ENCODE measurements at regions not wholly inside any gene's neighbourhood (a gene's known extent, or its start where the extent isn't known, plus 50 kb on each side); places are given as distances from the start of the nearest gene placed in this dataset.

DNA sequence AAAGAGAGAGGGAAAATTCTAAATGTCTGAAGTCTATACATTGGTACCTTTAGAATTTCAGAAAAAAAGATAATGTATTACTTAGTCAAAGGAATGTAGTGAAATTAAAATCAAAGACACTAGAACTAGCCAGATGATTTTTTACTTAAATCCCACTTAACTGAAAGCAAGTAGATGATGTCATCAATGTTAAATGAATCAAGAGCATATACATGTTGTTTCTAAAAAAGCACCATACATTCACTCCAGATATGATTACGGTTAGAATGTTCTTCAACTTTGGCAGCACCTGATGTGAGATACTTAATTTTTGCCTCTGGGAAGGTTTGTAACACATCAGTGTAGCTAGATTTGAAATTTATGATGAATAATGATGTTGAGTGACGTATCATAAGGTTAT lies 576.7 kb upstream of the CNTNAP2 start:
- H3K9me3 Mint-ChIP-seq: peaks cover 6% of the 10 kb centered on the region
- no peak for ATAC-seq (replicated peaks; ENCODE audit: extremely low read depth, poor library complexity, severe bottlenecking)
- H3K4me1 Mint-ChIP-seq: no peaks in the 10 kb centered on the region
- H3K27me3 Mint-ChIP-seq: no peaks in the 10 kb centered on the region
- no peak for DNase-seq (ENCODE audit: low spot score in 2 of 2)
- H3K27ac Mint-ChIP-seq (ENCODE audit: low read depth): no peak overlapping the region
- H3K4me3 Mint-ChIP-seq: no peak overlapping the region
- no peaks in the 10 kb centered on the region for H3K36me3 Mint-ChIP-seq (ENCODE audit: insufficient read depth)

- Mint-ChIP-seq H3K27me3 (no peaks in the 10 kb centered on the region), H3K4me1 (no peaks in the 10 kb centered on the region), H3K27ac (ENCODE audit: low read depth) (no peak overlapping the region), H3K36me3 (ENCODE audit: insufficient read depth) (no peaks in the 10 kb centered on the region), H3K4me3 (no peak overlapping the region), H3K9me3 (peaks cover 1% of the 10 kb centered on the region)
- ATAC-seq (replicated peaks; ENCODE audit: extremely low read depth, poor library complexity, severe bottlenecking) (no peak), DNase-seq (ENCODE audit: low spot score in 2 of 2) (no peak)
These were observed 582.3 kb upstream of the CNTNAP2 start for GRCh38 chr7:145534301-145534700.

- Mint-ChIP-seq H3K27ac (ENCODE audit: low read depth) (no peak overlapping the region), H3K9me3 (peaks cover 12% of the 10 kb centered on the region)
- no peak for ATAC-seq (replicated peaks; ENCODE audit: extremely low read depth, poor library complexity, severe bottlenecking)
These were observed 596.3 kb upstream of the CNTNAP2 start for GRCh38 chr7:145520284-145520683.

DNA sequence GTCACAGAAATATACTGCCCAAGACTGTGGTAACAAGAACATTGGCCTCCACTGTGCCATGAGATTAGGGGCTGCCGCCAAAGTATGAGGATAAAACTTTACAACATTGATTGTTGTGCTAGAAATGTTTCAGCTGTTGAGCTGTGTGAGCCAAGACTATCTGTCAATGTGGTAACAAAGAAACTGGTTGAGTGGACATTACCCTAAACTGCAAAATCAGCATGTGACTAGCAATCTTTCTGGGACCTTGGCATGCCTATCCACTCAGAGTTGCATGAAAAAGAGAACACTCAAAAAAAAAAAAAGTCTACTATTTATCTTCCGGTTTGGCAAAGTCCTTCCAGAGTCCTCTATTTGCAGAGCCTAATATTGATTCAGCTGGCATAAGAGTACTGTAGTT lies 605.6 kb upstream of the CNTNAP2 start:
- Mint-ChIP-seq H3K4me3 (no peak overlapping the region), H3K27ac (ENCODE audit: low read depth) (no peak overlapping the region), H3K27me3 (no peaks in the 10 kb centered on the region), H3K4me1 (no peaks in the 10 kb centered on the region), H3K36me3 (ENCODE audit: insufficient read depth) (no peaks in the 10 kb centered on the region), H3K9me3 (peaks cover 12% of the 10 kb centered on the region)
- ATAC-seq (replicated peaks; ENCODE audit: extremely low read depth, poor library complexity, severe bottlenecking) (no peak), DNase-seq (ENCODE audit: low spot score in 2 of 2) (no peak)

More at GRCh38 chr7:145520284-145520683, 596.3 kb upstream of the CNTNAP2 start:
- no peak overlapping the region for H3K4me3 Mint-ChIP-seq
- H3K27me3 Mint-ChIP-seq: no peaks in the 10 kb centered on the region
- H3K36me3 Mint-ChIP-seq (ENCODE audit: insufficient read depth): no peaks in the 10 kb centered on the region
- DNase-seq (ENCODE audit: low spot score in 2 of 2): no peak
- no peaks in the 10 kb centered on the region for H3K4me1 Mint-ChIP-seq

DNA sequence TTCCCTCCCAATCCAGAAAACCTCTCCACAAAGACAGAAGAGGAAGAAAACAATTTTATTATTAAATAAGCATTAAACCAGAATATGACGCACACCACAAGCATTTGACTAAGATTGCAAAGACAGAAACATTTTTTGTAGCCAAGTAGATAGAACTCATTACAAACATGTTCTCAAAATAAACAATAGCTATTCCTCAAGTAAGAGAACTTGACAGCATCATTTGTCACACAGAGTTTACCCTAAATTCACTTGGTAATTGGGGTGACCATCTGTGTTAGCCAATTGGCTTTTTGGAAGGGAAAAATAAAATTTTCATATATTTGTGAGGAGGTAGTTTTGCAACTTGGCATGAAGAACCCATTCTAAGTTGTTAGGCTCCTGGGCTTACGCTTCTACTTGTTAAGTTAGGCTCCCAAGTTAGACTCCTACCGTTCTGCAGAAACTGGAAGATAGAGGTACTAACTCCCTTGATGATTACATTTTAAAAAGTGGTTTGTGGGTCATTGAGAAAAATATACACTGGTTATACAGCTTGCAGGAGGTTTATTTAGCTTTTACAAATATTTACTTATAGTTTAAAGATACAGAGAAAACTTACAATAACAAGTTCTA lies 618.6 kb upstream of the CNTNAP2 start:
- Mint-ChIP-seq H3K36me3 (ENCODE audit: insufficient read depth) (peaks cover 2% of the 10 kb centered on the region), H3K9me3 (peaks cover 31% of the 10 kb centered on the region), H3K27me3 (no peaks in the 10 kb centered on the region), H3K27ac (ENCODE audit: low read depth) (no peak overlapping the region), H3K4me3 (no peak overlapping the region), H3K4me1 (no peaks in the 10 kb centered on the region)
- no peak for ATAC-seq (replicated peaks; ENCODE audit: extremely low read depth, poor library complexity, severe bottlenecking)
- no peak for DNase-seq (ENCODE audit: low spot score in 2 of 2)

DNA sequence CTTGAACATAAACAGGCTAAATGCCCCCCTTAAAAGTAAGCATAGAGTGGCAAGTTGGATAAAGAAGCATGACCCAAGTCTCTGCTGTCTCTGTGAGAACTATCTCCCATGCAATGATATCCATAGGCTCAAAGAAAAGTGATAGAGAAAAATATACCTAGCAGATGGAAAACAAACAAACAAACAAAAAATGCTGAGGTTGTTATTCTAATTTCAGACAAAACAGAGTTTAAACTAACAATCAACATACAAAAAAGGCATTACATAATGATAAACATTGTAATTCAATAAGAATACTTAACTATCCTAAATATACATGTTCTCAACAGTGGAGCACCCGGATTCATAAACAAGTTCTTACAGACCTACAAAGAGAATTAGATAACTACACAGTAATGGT lies 626.2 kb upstream of the CNTNAP2 start:
- peaks cover 47% of the 10 kb centered on the region for H3K9me3 Mint-ChIP-seq
- ATAC-seq (replicated peaks; ENCODE audit: extremely low read depth, poor library complexity, severe bottlenecking): no peak
- H3K36me3 Mint-ChIP-seq (ENCODE audit: insufficient read depth): peaks cover 2% of the 10 kb centered on the region
- no peak overlapping the region for H3K27ac Mint-ChIP-seq (ENCODE audit: low read depth)
- H3K27me3 Mint-ChIP-seq: no peaks in the 10 kb centered on the region
- H3K4me1 Mint-ChIP-seq: no peaks in the 10 kb centered on the region
- H3K4me3 Mint-ChIP-seq: no peak overlapping the region
- no peak for DNase-seq (ENCODE audit: low spot score in 2 of 2)

DNA sequence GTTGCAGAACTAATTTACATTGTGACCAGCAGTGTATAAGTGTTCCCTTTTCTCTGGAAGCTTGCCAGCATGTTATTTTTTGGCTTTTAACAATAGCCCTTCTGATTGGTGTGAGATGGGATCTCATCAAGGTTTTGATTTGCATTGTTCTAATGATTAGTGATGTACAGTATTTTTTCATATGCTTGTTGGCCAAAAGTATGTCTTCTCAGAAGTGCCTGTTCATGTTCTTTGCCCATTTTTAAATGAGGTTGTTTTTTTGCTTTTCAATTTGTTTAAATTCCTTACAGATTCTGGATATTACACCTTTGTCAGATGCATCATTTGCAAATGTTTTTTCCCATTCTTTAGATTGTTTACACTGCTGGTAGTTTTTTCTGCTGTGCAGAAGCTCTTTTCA lies 627.0 kb upstream of the CNTNAP2 start:
- H3K27ac Mint-ChIP-seq (ENCODE audit: low read depth): no peak overlapping the region
- no peaks in the 10 kb centered on the region for H3K27me3 Mint-ChIP-seq
- H3K4me1 Mint-ChIP-seq: no peaks in the 10 kb centered on the region
- ATAC-seq (replicated peaks; ENCODE audit: extremely low read depth, poor library complexity, severe bottlenecking) (no peak), DNase-seq (ENCODE audit: low spot score in 2 of 2) (no peak)
- peaks cover 2% of the 10 kb centered on the region for H3K36me3 Mint-ChIP-seq (ENCODE audit: insufficient read depth)
- H3K9me3 Mint-ChIP-seq: peaks cover 45% of the 10 kb centered on the region
- no peak overlapping the region for H3K4me3 Mint-ChIP-seq

DNA sequence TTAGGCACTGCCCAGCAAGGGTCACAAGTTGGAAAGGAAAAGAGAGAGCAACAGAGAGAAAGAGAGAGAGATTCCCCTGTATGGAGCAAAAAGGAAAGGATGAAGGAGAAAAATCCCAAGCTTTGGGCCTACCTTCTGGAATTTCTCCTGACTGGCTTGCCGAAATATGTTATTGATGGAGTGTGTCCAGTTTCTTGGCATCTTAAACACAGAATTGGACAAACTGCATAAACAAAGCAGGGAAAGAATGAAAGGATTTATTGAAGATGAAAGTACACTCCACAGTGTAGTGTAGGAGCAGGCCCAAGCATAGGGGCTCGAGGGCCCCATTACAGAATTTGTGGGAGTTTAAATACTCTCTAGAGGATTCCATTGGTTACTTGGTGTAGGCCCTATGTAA lies 627.8 kb upstream of the CNTNAP2 start:
- Mint-ChIP-seq H3K36me3 (ENCODE audit: insufficient read depth) (no peaks in the 10 kb centered on the region), H3K27ac (ENCODE audit: low read depth) (no peak overlapping the region), H3K4me3 (no peak overlapping the region), H3K27me3 (no peaks in the 10 kb centered on the region), H3K9me3 (peaks cover 39% of the 10 kb centered on the region), H3K4me1 (no peaks in the 10 kb centered on the region)
- DNase-seq (ENCODE audit: low spot score in 2 of 2) (no peak), ATAC-seq (replicated peaks; ENCODE audit: extremely low read depth, poor library complexity, severe bottlenecking) (no peak)

GRCh38 chr7:145481985-145482384 lies 634.6 kb upstream of the CNTNAP2 start:
- H3K4me1 Mint-ChIP-seq: no peaks in the 10 kb centered on the region
- H3K27me3 Mint-ChIP-seq: no peaks in the 10 kb centered on the region
- H3K27ac Mint-ChIP-seq (ENCODE audit: low read depth): no peak overlapping the region
- H3K9me3 Mint-ChIP-seq: peaks cover 18% of the 10 kb centered on the region
- DNase-seq (ENCODE audit: low spot score in 2 of 2): no peak
- no peak for ATAC-seq (replicated peaks; ENCODE audit: extremely low read depth, poor library complexity, severe bottlenecking)
- no peak overlapping the region for H3K4me3 Mint-ChIP-seq
- no peaks in the 10 kb centered on the region for H3K36me3 Mint-ChIP-seq (ENCODE audit: insufficient read depth)

DNA sequence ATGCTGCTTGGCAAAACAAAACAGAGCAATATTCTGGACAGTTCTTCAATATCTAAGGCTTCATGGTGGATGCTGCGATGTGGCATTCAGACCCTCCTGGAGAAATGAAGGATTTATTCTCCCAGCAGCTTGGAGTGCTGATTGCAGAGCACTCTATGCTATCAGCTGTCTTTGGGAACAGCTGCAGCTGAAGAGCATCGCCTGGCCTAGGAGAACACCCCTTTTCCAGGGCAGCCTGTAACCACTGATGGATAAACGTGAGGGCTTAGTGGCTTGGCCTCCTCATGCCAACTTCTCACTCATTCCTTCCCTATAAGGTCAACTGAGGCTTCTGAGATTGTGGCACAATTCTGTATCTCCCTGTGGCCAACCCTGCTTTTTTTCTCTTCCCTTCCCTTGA lies 638.1 kb upstream of the CNTNAP2 start:
- ATAC-seq (replicated peaks; ENCODE audit: extremely low read depth, poor library complexity, severe bottlenecking): no peak
- no peak for DNase-seq (ENCODE audit: low spot score in 2 of 2)
- no peaks in the 10 kb centered on the region for H3K27me3 Mint-ChIP-seq
- H3K27ac Mint-ChIP-seq (ENCODE audit: low read depth): no peak overlapping the region
- no peaks in the 10 kb centered on the region for H3K36me3 Mint-ChIP-seq (ENCODE audit: insufficient read depth)
- no peak overlapping the region for H3K4me3 Mint-ChIP-seq
- H3K4me1 Mint-ChIP-seq: no peaks in the 10 kb centered on the region
- peaks cover 11% of the 10 kb centered on the region for H3K9me3 Mint-ChIP-seq

- no peaks in the 10 kb centered on the region for H3K4me1 Mint-ChIP-seq
- H3K27ac Mint-ChIP-seq (ENCODE audit: low read depth): no peak overlapping the region
- H3K36me3 Mint-ChIP-seq (ENCODE audit: insufficient read depth): no peaks in the 10 kb centered on the region
- no peak for DNase-seq (ENCODE audit: low spot score in 2 of 2)
- no peak overlapping the region for H3K4me3 Mint-ChIP-seq
- ATAC-seq (replicated peaks; ENCODE audit: extremely low read depth, poor library complexity, severe bottlenecking): no peak
- peaks cover 11% of the 10 kb centered on the region for H3K9me3 Mint-ChIP-seq
- no peaks in the 10 kb centered on the region for H3K27me3 Mint-ChIP-seq
These were observed 638.3 kb upstream of the TPK1 start for GRCh38 chr7:145474009-145474686.

- no peaks in the 10 kb centered on the region for H3K27me3 Mint-ChIP-seq
- no peak for DNase-seq (ENCODE audit: low spot score in 2 of 2)
- no peak for ATAC-seq (replicated peaks; ENCODE audit: extremely low read depth, poor library complexity, severe bottlenecking)
- no peak overlapping the region for H3K4me3 Mint-ChIP-seq
- no peaks in the 10 kb centered on the region for H3K36me3 Mint-ChIP-seq (ENCODE audit: insufficient read depth)
- peaks cover 5% of the 10 kb centered on the region for H3K9me3 Mint-ChIP-seq
- no peaks in the 10 kb centered on the region for H3K4me1 Mint-ChIP-seq
- H3K27ac Mint-ChIP-seq (ENCODE audit: low read depth): no peak overlapping the region
These were observed 636.0 kb upstream of the TPK1 start for GRCh38 chr7:145471883-145472282.

GRCh38 chr7:145464287-145464686 lies 628.4 kb upstream of the TPK1 start:
- no peaks in the 10 kb centered on the region for H3K36me3 Mint-ChIP-seq (ENCODE audit: insufficient read depth)
- no peak for ATAC-seq (replicated peaks; ENCODE audit: extremely low read depth, poor library complexity, severe bottlenecking)
- no peaks in the 10 kb centered on the region for H3K27me3 Mint-ChIP-seq
- DNase-seq (ENCODE audit: low spot score in 2 of 2): no peak
- H3K4me3 Mint-ChIP-seq: no peak overlapping the region
- no peak overlapping the region for H3K27ac Mint-ChIP-seq (ENCODE audit: low read depth)
- no peaks in the 10 kb centered on the region for H3K4me1 Mint-ChIP-seq
- H3K9me3 Mint-ChIP-seq: peaks cover 17% of the 10 kb centered on the region

All from central memory CD8-positive, alpha-beta T cell (primary cell).